ENCODE measurements at regions not wholly inside any gene's neighbourhood (a gene's known extent, or its start where the extent isn't known, plus 50 kb on each side); places are given as distances from the start of the nearest gene placed in this dataset.

- TF ChIP-seq CTCF (IDR thresholded peaks at IDR 0.05): no peak
Observed at GRCh38 chr10:88190540-88191235, 327.3 kb downstream of the PTEN start.

GRCh38 chr10:88193018-88193417 is 329.6 kb downstream of the PTEN start:
- no peak for TF ChIP-seq CTCF (IDR thresholded peaks at IDR 0.05)

GRCh38 chr10:88194041-88194887 is 330.8 kb downstream of the PTEN start:
- TF ChIP-seq CTCF (IDR thresholded peaks at IDR 0.05): no peak

GRCh38 chr10:88194961-88195367 is 331.5 kb downstream of the PTEN start:
- TF ChIP-seq CTCF (IDR thresholded peaks at IDR 0.05): no peak

GRCh38 chr10:88195841-88196240 is 332.4 kb downstream of the PTEN start:
- no peak for TF ChIP-seq CTCF (IDR thresholded peaks at IDR 0.05)

GRCh38 chr10:88196291-88196690 is 332.9 kb downstream of the PTEN start:
- TF ChIP-seq CTCF (IDR thresholded peaks at IDR 0.05): no peak

GRCh38 chr10:88198023-88198422 is 334.6 kb downstream of the PTEN start:
- TF ChIP-seq CTCF (IDR thresholded peaks at IDR 0.05): no peak
